GM12892 (cell line): ENCODE measurements at regions not wholly inside any gene's neighbourhood (a gene's known extent, or its start where the extent isn't known, plus 50 kb on each side); places are given as distances from the start of the nearest gene placed in this dataset.

Experiments used
- POLR2A ChIP-seq: IDR thresholded peaks from 2 replicates; pipeline ENCODE4 v1.6.1; 2011; ENCODE audit warnings: low read depth, low read length, control low read depth
- POLR2AphosphoS5 ChIP-seq: IDR thresholded peaks from 2 replicates; pipeline ENCODE4 v1.6.1; 2011; ENCODE audit warnings: low read depth, low read length, control low read depth
- TAF1 ChIP-seq: IDR thresholded peaks from 2 replicates; pipeline ENCODE4 v1.6.1; 2011; ENCODE audit warnings: low read depth, mild to moderate bottlenecking, control low read depth, low read length, borderline replicate concordance

DNA sequence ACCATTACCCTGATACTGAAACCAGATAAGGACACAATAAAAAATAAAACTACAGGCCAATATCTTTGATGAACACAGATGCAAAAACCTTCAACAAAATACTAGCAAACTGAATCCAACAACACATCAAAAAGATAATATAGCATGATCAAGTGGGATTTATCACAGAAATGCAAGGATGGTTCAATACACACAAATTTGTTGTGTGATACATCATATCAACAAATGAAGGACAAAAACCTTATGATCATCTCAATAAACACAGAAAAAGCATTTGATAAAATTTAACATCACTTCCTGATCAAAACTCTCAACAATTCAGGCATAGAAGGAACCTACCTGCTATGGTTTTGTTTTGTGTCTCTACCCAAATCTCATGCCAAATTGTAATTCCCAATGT, 74.3 kb upstream of the VANGL1 start:
- no peak for TF ChIP-seq POLR2AphosphoS5
- TF ChIP-seq POLR2A = no peak
- no peak for TF ChIP-seq TAF1
